ENCODE measurements at regions not wholly inside any gene's neighbourhood (a gene's known extent, or its start where the extent isn't known, plus 50 kb on each side); places are given as distances from the start of the nearest gene placed in this dataset.

GRCh38 chr4:124219389-124219788 lies 493.1 kb downstream of the ANKRD50 start:
- DNase-seq (ENCODE audit: low spot score) = no peak

GRCh38 chr4:124224256-124224655 lies 488.3 kb downstream of the ANKRD50 start:
- DNase-seq (ENCODE audit: low spot score) = no peak

- DNase-seq (ENCODE audit: low spot score) = no peak
Observed at GRCh38 chr4:124227981-124228380, 484.6 kb downstream of the ANKRD50 start.

GRCh38 chr4:124230268-124230667 lies 482.3 kb downstream of the ANKRD50 start:
- DNase-seq (ENCODE audit: low spot score) = no peak

- no peak for DNase-seq (ENCODE audit: low spot score)
Observed at GRCh38 chr4:124234771-124235170, 477.8 kb downstream of the ANKRD50 start.

- DNase-seq (ENCODE audit: low spot score) = no peak
Observed at GRCh38 chr4:124243671-124244366, 468.7 kb downstream of the ANKRD50 start.

- no peak for DNase-seq (ENCODE audit: low spot score)
Observed at GRCh38 chr4:124253080-124253479, 459.5 kb downstream of the ANKRD50 start.

GRCh38 chr4:124262211-124263179 lies 450.0 kb downstream of the ANKRD50 start:
- DNase-seq (ENCODE audit: low spot score) = peak; percentile 7

GRCh38 chr4:124265701-124266100 lies 446.8 kb downstream of the ANKRD50 start:
- DNase-seq (ENCODE audit: low spot score) = no peak

GRCh38 chr4:124266721-124267120 lies 445.8 kb downstream of the ANKRD50 start:
- DNase-seq (ENCODE audit: low spot score) = no peak

GRCh38 chr4:124276461-124276860 lies 436.1 kb downstream of the ANKRD50 start:
- DNase-seq (ENCODE audit: low spot score) = no peak

GRCh38 chr4:124277691-124278090 lies 434.8 kb downstream of the ANKRD50 start:
- DNase-seq (ENCODE audit: low spot score) = no peak

- no peak for DNase-seq (ENCODE audit: low spot score)
Observed at GRCh38 chr4:124278477-124278876, 434.1 kb downstream of the ANKRD50 start.

- no peak for DNase-seq (ENCODE audit: low spot score)
Observed at GRCh38 chr4:124279741-124280140, 432.8 kb downstream of the ANKRD50 start.

GRCh38 chr4:124282301-124282898 lies 430.1 kb downstream of the ANKRD50 start:
- DNase-seq (ENCODE audit: low spot score) = no peak

- DNase-seq (ENCODE audit: low spot score) = no peak
Observed at GRCh38 chr4:124288706-124289486, 423.6 kb downstream of the ANKRD50 start.

- DNase-seq (ENCODE audit: low spot score) = no peak
Observed at GRCh38 chr4:124290678-124291077, 421.9 kb downstream of the ANKRD50 start.

- no peak for DNase-seq (ENCODE audit: low spot score)
Observed at GRCh38 chr4:124295413-124295812, 417.1 kb downstream of the ANKRD50 start.

GRCh38 chr4:124304941-124305340 lies 407.6 kb downstream of the ANKRD50 start:
- no peak for DNase-seq (ENCODE audit: low spot score)

GRCh38 chr4:124306352-124306751 lies 406.2 kb downstream of the ANKRD50 start:
- no peak for DNase-seq (ENCODE audit: low spot score)

- no peak for DNase-seq (ENCODE audit: low spot score)
Observed at GRCh38 chr4:124307143-124307542, 405.4 kb downstream of the ANKRD50 start.

- no peak for DNase-seq (ENCODE audit: low spot score)
Observed at GRCh38 chr4:124318292-124318691, 394.2 kb downstream of the ANKRD50 start.

Measured in CD4-positive, alpha-beta T cell treated with Interleukin-15 for 4 hours (primary cell).